ENCODE measurements at regions not wholly inside any gene's neighbourhood (a gene's known extent, or its start where the extent isn't known, plus 50 kb on each side); places are given as distances from the start of the nearest gene placed in this dataset.
"Not testable (repeated sequence)": the region's sequence is repeated elsewhere in the genome, so short reads cannot be mapped to it uniquely, and the experiment has no call there.

DNA sequence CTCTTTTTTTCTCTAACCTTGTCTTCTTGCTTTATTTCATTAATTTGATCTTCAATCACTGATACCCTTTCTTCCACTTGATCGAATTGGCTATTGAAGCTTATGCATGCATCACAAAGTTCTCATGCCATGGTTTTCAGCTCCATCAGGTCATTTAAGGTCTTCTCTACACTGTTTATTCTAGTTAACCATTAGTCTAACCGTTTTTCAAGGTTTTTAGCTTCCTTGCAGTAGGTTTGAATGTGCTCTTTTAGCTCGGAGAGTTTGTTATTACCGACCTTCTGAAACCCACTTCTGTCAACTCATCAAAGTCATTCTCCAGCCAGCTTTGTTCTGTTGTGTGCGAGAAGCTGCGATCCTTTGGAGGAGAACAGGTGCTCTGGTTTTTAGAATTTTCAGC is 469.2 kb downstream of the TMEM135 start:
- H3K18ac ChIP-seq (ENCODE audit: extremely low read depth, low read length); H2BK12ac ChIP-seq (ENCODE audit: low read depth, low read length); H3K4me3 ChIP-seq (ENCODE audit: extremely low read depth in 1 of 4, insufficient read depth in 2 of 4, low read depth in 3 of 4, low read length in 4 of 4); H3K27ac ChIP-seq (ENCODE audit: low read depth, low read length); H3K9ac ChIP-seq (replicated peaks in 1 of 4; ENCODE audit: extremely low read depth in 1 of 4, low read depth in 3 of 4, low read length in 3 of 4); H3K79me2 ChIP-seq (ENCODE audit: control insufficient read depth in 1 of 2, insufficient read depth in 2 of 2, low read length in 2 of 2); H3K56ac ChIP-seq (replicated peaks; ENCODE audit: insufficient read length, low read depth, low read length); H4K20me1 ChIP-seq (replicated peaks in 1 of 2; ENCODE audit: control insufficient read depth in 1 of 2, insufficient read depth in 2 of 2, low read length in 2 of 2); H2BK5ac ChIP-seq (ENCODE audit: low read depth, low read length); H3K36me3 ChIP-seq (ENCODE audit: control insufficient read depth in 2 of 4, insufficient read depth in 4 of 4, low read length in 3 of 4); H2BK15ac ChIP-seq (ENCODE audit: low read length); H3K27me3 ChIP-seq (replicated peaks in 1 of 4; ENCODE audit: control insufficient read depth in 3 of 4, extremely low read depth in 1 of 4, insufficient read depth in 3 of 4, low read length in 3 of 4); H3K4me1 ChIP-seq (replicated peaks in 1 of 4; ENCODE audit: control insufficient read depth in 3 of 4, insufficient read depth in 4 of 4, low read length in 3 of 4); H4K91ac ChIP-seq (replicated peaks; ENCODE audit: insufficient read length, low read length); H2AK5ac ChIP-seq (ENCODE audit: low read depth, low read length); H3K23me2 ChIP-seq (ENCODE audit: low read depth, low read length); H3K79me1 ChIP-seq (ENCODE audit: low read depth, low read length); H2AFZ ChIP-seq (ENCODE audit: low read length); H4K5ac ChIP-seq (ENCODE audit: insufficient read length, low read depth, low read length); H3K9me3 ChIP-seq (ENCODE audit: insufficient read depth in 2 of 2, low read depth in 1 of 2, low read length in 1 of 2); H3K4me2 ChIP-seq (ENCODE audit: insufficient read depth in 1 of 2, low read depth in 2 of 2, low read length in 2 of 2); FAIRE-seq; H3K23ac ChIP-seq (ENCODE audit: insufficient read length); DNase-seq (ENCODE audit: low read depth in 1 of 2, low spot score in 2 of 2); H4K8ac ChIP-seq (ENCODE audit: extremely low read depth, insufficient read depth, low read length); H3K4ac ChIP-seq (replicated peaks; ENCODE audit: insufficient read length, low read depth, low read length); H2BK120ac ChIP-seq (replicated peaks; ENCODE audit: low read depth, low read length); POLR2A ChIA-PET (ENCODE audit: partially characterized antibody); H2BK20ac ChIP-seq (ENCODE audit: low read length); H3K14ac ChIP-seq (ENCODE audit: insufficient read length): not testable (repeated sequence)
- CTCF ChIA-PET (ENCODE audit: partially characterized antibody): interaction anchor here (0.7 kb wide), 1 partner anchor 10 kb away, joined by 3 read pairs; no protein-coding TSS in a partner anchor
- 87% methylated on average over 6 of the region's 6 CpGs; no CpG with 5 or more reads in 1 of the 2 experiments for WGBS, 2 experiments (ENCODE audit: extremely low coverage in 1 of 2, insufficient coverage in 1 of 2, insufficient read length in 1 of 2, insufficient replicate concordance in 2 of 2, low coverage in 1 of 2, low lambda C conversion rate in 2 of 2, missing lambda C conversion rate in 1 of 2)
